Loucy (cell line): ENCODE measurements at regions not wholly inside any gene's neighbourhood (a gene's known extent, or its start where the extent isn't known, plus 50 kb on each side); places are given as distances from the start of the nearest gene placed in this dataset.

Source experiments
- H2AFZ ChIP-seq: fragments of 200-600 bp; sonication (generic); 2 replicates; pipeline ENCODE4 v1.6.0; 2016; ENCODE audit warnings: antibody characterized with exemption, mild to moderate bottlenecking, low read length, moderate library complexity
- H3F3A ChIP-seq: fragments of 200-600 bp; 2 replicates; pipeline ENCODE4 v1.6.0; 2016; ENCODE audit warnings: antibody characterized with exemption, low read depth, mild to moderate bottlenecking
- H3K27me3 ChIP-seq: fragments of 200-600 bp; sonication (generic); 2 replicates; pipeline ENCODE4 v1.6.1; 2014; ENCODE audit warnings: low read length, mild to moderate bottlenecking; ENCODE audit not compliant: insufficient read depth, poor library complexity, severe bottlenecking
- H3K36me3 ChIP-seq: fragments of 200-600 bp; sonication (generic); 2 replicates; pipeline ENCODE4 v1.6.1; 2016; ENCODE audit warnings: low read length; ENCODE audit not compliant: insufficient read depth
- H3K4me1 ChIP-seq: fragments of 200-600 bp; sonication (generic); 2 replicates; pipeline ENCODE4 v1.5.1; 2014; ENCODE audit warnings: low read length, mild to moderate bottlenecking; ENCODE audit not compliant: insufficient read depth, poor library complexity, severe bottlenecking
- H3K4me2 ChIP-seq: fragments of 200-600 bp; sonication (generic); 2 replicates; pipeline ENCODE4 v1.6.0; 2014; ENCODE audit warnings: antibody characterized with exemption, low read length, low read depth, mild to moderate bottlenecking; ENCODE audit not compliant: poor library complexity, severe bottlenecking
- H3K4me3 ChIP-seq: fragments of 200-600 bp; sonication (generic); 2 replicates; pipeline ENCODE4 v1.5.1; 2014; ENCODE audit warnings: low read length, mild to moderate bottlenecking, mixed read lengths; ENCODE audit not compliant: poor library complexity, severe bottlenecking
- H3K79me2 ChIP-seq: fragments of 200-600 bp; sonication (generic); 2 replicates; pipeline ENCODE4 v1.6.1; 2014; ENCODE audit warnings: low read length; ENCODE audit not compliant: insufficient read depth
- H3K9ac ChIP-seq: fragments of 200-600 bp; sonication (generic); 2 replicates; pipeline ENCODE4 v1.6.0; 2014; ENCODE audit warnings: mild to moderate bottlenecking, low read depth, low read length, moderate library complexity; ENCODE audit not compliant: poor library complexity, severe bottlenecking
- H3K9me2 ChIP-seq: fragments of 200-600 bp; sonication (generic); replicated peaks from 2 replicates; pipeline ENCODE4 v1.6.1; 2016; ENCODE audit warnings: low read depth, low read length, mixed read lengths
- H3K9me3 ChIP-seq: fragments of 200-600 bp; sonication (generic); 2 replicates; pipeline ENCODE4 v1.6.1; 2014; ENCODE audit warnings: mild to moderate bottlenecking, antibody characterized with exemption, low read length, low read depth; ENCODE audit not compliant: insufficient read depth
- H4K20me1 ChIP-seq: fragments of 200-600 bp; sonication (generic); 2 replicates; pipeline ENCODE4 v1.6.0; 2014; ENCODE audit warnings: antibody characterized with exemption, low read length, mild to moderate bottlenecking; ENCODE audit not compliant: insufficient read depth, poor library complexity, severe bottlenecking
- CTCF ChIP-seq: fragments of 200-600 bp; sonication (generic); conservative IDR thresholded peaks from 2 replicates; pipeline ENCODE4 v1.5.1; 2014; ENCODE audit warnings: mild to moderate bottlenecking, antibody characterized with exemption, low read length
- EZH2phosphoT487 ChIP-seq: fragments of 200-600 bp; IDR thresholded peaks from 2 replicates; pipeline ENCODE4 v1.6.1; 2018; ENCODE audit warnings: antibody characterized with exemption, mild to moderate bottlenecking, moderate library complexity, borderline replicate concordance

DNA sequence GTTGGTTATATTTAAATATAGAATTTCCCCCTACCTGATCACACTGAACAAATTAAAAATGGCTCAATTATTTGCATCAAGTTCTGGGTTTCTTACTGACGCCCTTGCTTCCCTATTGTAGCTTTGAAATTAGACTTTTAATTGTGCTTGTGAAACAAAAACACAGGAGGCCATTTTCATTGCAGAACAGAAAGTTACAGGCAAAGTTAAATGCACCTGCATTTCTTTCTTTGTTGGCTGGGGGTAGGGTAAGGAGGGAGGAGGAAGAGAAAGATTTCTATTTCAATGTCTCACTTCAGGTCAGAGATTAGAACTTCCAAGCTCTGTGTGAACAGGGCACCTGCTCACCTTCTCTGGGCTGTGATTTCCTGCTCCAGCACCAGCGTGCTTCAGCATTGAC lies 199.6 kb downstream of the BCL11A start:
- Histone ChIP-seq H3K9me2 (no peaks in the 10 kb centered on the region), H3K4me3 (no peak overlapping the region), H3K9ac (no peak overlapping the region), H3K27me3 (no peaks in the 10 kb centered on the region), H3K36me3 (no peaks in the 10 kb centered on the region), H4K20me1 (no peaks in the 10 kb centered on the region), H3K4me1 (peaks cover 12% of the 10 kb centered on the region), H2AFZ (no peak overlapping the region), H3F3A (no peaks in the 10 kb centered on the region), H3K79me2 (no peaks in the 10 kb centered on the region), H3K4me2 (no peak overlapping the region), H3K9me3 (no peaks in the 10 kb centered on the region)
- TF ChIP-seq CTCF, result no peak
- no peak for TF ChIP-seq EZH2phosphoT487

GRCh38 chr2:60353406-60353800 lies 200.1 kb downstream of the BCL11A start:
- Histone ChIP-seq H2AFZ (no peak overlapping the region), H3F3A (no peaks in the 10 kb centered on the region), H3K4me1 (peaks cover 12% of the 10 kb centered on the region), H3K9ac (no peak overlapping the region), H4K20me1 (no peaks in the 10 kb centered on the region), H3K36me3 (no peaks in the 10 kb centered on the region), H3K9me2 (no peaks in the 10 kb centered on the region), H3K27me3 (no peaks in the 10 kb centered on the region), H3K9me3 (no peaks in the 10 kb centered on the region), H3K4me3 (no peak overlapping the region), H3K4me2 (no peak overlapping the region), H3K79me2 (no peaks in the 10 kb centered on the region)
- TF ChIP-seq CTCF, result no peak
- no peak for TF ChIP-seq EZH2phosphoT487

GRCh38 chr2:60352491-60353405 lies 200.7 kb downstream of the BCL11A start:
- H3K4me1 ChIP-seq, result peaks cover 12% of the 10 kb centered on the region
- H3K4me3 ChIP-seq, result no peak overlapping the region
- no peak overlapping the region for H2AFZ ChIP-seq

More at GRCh38 chr2:60352491-60353405, 200.7 kb downstream of the BCL11A start:
- H3F3A ChIP-seq, result no peaks in the 10 kb centered on the region
- no peak overlapping the region for H3K9ac ChIP-seq
- no peaks in the 10 kb centered on the region for H3K9me2 ChIP-seq
- TF ChIP-seq CTCF (no peak), EZH2phosphoT487 (no peak)
- no peaks in the 10 kb centered on the region for H3K79me2 ChIP-seq
- no peaks in the 10 kb centered on the region for H4K20me1 ChIP-seq
- no peak overlapping the region for H3K4me2 ChIP-seq
- H3K9me3 ChIP-seq, result no peaks in the 10 kb centered on the region
- H3K27me3 ChIP-seq, result no peaks in the 10 kb centered on the region
- H3K36me3 ChIP-seq, result no peaks in the 10 kb centered on the region
